Nucleus accumbens (tissue), 56 donors: ENCODE measurements at regions not wholly inside any gene's neighbourhood (a gene's known extent, or its start where the extent isn't known, plus 50 kb on each side); places are given as distances from the start of the nearest gene placed in this dataset.
A peak's percentile ranks its signal among the peaks of the same experiment; 100 is the strongest.

ENCODE experiments used
- DNase-seq, 56 donors: peaks; one replicate each; lab custom pipeline; 2025; lab: John Stamatoyannopoulos, UW

GRCh38 chr9:89720696-89721175 lies 115.9 kb downstream of the GADD45G start:
- no peak for DNase-seq

GRCh38 chr9:89721176-89721700 lies 116.4 kb downstream of the GADD45G start:
- no peak for DNase-seq

GRCh38 chr9:89721971-89722530 lies 117.2 kb downstream of the GADD45G start:
- DNase-seq, result no peak

DNA sequence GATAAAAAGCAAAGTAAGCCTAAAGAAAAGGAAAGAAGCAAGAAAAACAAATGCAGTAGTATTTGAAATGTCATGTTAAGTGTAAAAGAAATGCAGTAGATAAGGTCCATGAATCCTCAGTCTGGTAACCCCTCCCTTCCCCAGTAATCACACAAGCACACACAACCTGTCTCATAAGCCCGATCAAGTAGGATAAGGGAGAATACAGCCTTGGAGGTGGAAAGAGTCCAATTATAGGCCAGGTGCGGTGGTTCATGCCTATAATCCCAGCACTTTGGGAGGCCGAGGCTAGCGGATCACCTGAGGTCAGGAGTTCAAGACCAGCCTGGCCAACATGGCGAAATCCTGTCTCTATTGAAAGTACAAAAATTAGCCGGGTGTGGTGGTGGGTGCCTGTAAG lies 117.9 kb downstream of the GADD45G start:
- no peak for DNase-seq

- no peak for DNase-seq
Observed at GRCh38 chr9:89723469-89724100, 118.8 kb downstream of the GADD45G start.

DNA sequence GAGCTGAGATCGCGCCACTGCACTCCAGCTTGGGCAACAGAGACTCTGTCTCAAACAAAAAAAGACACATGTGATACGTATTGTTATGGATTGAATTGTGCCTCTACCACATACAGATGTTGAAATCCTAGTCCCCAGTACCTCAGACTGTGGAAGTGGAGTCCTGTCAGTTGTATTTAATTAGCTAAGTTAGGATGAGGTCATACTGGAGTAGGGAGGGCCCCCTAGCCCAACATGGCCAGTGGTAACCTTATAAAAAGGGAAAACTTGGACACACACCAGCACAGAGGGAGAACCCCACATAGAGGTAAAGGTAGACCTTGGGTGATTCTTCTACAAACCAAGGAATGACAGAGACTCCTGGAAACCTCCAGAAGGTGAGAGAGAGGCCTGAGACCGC lies 119.8 kb downstream of the GADD45G start:
- DNase-seq, result no peak

DNA sequence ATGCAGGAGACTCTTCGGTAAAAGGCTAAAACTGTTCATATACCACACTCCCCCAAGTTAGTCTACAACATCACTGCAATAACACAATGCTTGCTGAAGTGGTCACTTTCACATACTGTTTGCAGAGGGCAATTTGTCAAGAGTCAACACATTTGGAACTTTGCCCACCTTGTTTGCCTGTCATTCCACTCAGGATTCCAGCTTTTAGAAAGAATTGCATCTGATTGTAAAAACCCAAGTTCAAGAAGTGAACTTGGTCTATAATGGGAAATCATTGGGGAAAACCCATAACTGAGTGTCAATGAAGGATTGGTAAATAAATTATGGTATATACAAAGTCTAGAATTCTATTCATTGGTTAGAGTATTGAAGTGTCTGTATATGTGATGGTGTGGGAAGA lies 120.5 kb downstream of the GADD45G start:
- DNase-seq, result no peak

GRCh38 chr9:89729954-89730530 lies 125.2 kb downstream of the GADD45G start:
- no peak for DNase-seq

- no peak for DNase-seq
Observed at GRCh38 chr9:89730715-89731114, 125.9 kb downstream of the GADD45G start.

- no peak for DNase-seq
Observed at GRCh38 chr9:89731262-89732182, 126.7 kb downstream of the GADD45G start.

- no peak for DNase-seq
Observed at GRCh38 chr9:89732295-89732938, 127.6 kb downstream of the GADD45G start.

DNA sequence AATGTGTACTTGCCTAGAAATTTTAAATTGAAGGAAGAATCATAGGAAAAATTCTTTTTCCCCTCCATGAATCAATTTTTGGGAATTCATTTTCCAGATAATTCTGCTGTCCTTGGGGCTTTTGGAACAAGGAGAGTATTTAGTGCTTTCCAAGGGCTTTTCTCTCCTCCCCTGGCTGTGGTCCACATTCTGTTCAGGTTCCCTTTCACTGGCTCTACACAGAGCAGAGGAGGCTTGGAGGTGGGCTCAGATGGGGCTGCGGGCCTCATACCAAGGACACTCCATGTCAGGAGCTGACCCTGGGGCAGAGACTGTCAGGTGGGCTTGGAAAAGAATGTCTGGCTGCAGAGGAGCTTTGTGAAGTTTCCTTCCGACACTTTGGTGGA lies 128.1 kb downstream of the GADD45G start:
- no peak for DNase-seq

GRCh38 chr9:89734600-89735041 lies 129.8 kb downstream of the GADD45G start:
- DNase-seq, result no peak

DNA sequence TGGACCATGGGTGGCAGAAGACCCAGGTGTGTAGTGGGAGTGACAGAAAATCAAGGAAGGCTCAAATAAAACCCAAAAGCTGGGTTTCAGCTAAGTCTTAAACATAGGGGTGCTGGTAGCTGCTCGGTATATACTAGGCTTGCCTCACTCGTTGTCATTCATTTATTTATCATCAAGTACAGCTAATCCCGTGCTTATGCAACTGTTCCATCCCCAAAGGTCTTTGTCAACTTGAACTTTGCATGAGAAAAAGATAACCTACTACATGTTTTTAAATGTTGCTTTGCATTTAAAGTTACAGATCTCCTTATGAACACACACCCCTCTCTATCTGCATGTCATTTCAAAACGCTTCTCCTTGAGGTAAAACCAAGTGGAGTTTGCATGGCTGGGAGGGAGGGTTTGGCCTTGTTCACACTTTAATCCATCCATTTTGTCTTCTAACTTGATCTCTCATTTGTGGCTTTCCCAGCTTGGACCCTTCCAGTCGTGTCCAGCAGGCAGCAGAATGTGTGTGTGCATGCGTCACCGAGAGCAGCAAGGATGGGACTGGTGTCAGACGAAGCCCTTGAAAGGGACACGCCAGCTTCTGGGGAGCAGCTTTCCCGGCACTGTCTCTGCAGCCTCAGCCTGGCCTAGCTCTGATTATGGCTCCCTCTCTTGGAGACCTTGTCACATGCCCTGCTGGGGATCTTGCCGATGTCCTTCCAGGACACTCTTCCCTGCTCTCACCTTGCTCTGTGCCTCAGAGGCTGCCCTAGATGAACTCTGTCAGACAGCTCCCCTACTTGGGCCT lies 133.5 kb downstream of the GADD45G start:
- no peak for DNase-seq

GRCh38 chr9:89739511-89739910 lies 134.7 kb downstream of the GADD45G start:
- DNase-seq, result peak in 1 of 56 donors; percentile 6

- DNase-seq, result no peak
Observed at GRCh38 chr9:89739916-89740315, 135.1 kb downstream of the GADD45G start.

DNA sequence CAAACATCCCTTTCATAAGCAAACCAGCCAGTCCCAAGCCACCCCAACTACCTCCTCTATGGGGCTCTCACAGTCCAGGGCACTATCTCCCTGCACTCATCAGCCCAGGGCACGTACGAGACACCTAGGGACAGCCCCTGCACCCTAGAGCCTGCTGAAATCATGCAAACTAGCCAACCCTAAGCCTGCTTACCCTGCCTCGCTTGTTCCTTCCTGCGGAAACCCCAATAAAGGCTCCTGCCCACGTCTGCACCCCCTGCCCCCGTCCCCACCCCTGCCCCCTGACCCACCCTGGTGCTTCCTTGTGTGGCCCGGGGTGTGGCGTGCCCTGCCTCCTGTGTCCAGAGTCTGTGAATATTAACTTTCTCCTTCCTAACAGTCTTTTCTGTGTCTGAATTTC lies 135.9 kb downstream of the GADD45G start:
- DNase-seq, result no peak

- DNase-seq, result no peak
Observed at GRCh38 chr9:89742660-89743059, 137.8 kb downstream of the GADD45G start.

- no peak for DNase-seq
Observed at GRCh38 chr9:89743216-89743572, 138.4 kb downstream of the GADD45G start.
